ENCODE measurements at regions not wholly inside any gene's neighbourhood (a gene's known extent, or its start where the extent isn't known, plus 50 kb on each side); places are given as distances from the start of the nearest gene placed in this dataset.
"Not testable (repeated sequence)": the region's sequence is repeated elsewhere in the genome, so short reads cannot be mapped to it uniquely, and the experiment has no call there.

- no peak for DNase-seq
- Histone ChIP-seq H3K9ac (ENCODE audit: low read length in 3 of 3) (no peak overlapping the region), H3K4me3 (ENCODE audit: low read length in 3 of 3) (no peak overlapping the region), H3K27me3 (ENCODE audit: control insufficient read depth, insufficient read depth, low read length) (no peaks in the 10 kb centered on the region), H3K9me3 (ENCODE audit: control insufficient read depth in 2 of 3, insufficient read depth in 1 of 3, low read length in 3 of 3) (peaks cover 2 to 6% (median 5%) of the 10 kb centered on the region in 3 donors), H3K36me3 (ENCODE audit: control insufficient read depth in 2 of 3, insufficient read depth in 3 of 3, low read length in 3 of 3) (no peaks in the 10 kb centered on the region), H3K4me1 (ENCODE audit: control insufficient read depth in 2 of 3, insufficient read depth in 2 of 3, low read depth in 1 of 3, low read length in 3 of 3) (no peaks in the 10 kb centered on the region), H3K27ac (ENCODE audit: low read depth in 2 of 2, low read length in 2 of 2) (no peak overlapping the region)
- FAIRE-seq: no peak
- intact Hi-C loops (cut with DNase I): no loop called here
- TF ChIP-seq, protein P1, sequence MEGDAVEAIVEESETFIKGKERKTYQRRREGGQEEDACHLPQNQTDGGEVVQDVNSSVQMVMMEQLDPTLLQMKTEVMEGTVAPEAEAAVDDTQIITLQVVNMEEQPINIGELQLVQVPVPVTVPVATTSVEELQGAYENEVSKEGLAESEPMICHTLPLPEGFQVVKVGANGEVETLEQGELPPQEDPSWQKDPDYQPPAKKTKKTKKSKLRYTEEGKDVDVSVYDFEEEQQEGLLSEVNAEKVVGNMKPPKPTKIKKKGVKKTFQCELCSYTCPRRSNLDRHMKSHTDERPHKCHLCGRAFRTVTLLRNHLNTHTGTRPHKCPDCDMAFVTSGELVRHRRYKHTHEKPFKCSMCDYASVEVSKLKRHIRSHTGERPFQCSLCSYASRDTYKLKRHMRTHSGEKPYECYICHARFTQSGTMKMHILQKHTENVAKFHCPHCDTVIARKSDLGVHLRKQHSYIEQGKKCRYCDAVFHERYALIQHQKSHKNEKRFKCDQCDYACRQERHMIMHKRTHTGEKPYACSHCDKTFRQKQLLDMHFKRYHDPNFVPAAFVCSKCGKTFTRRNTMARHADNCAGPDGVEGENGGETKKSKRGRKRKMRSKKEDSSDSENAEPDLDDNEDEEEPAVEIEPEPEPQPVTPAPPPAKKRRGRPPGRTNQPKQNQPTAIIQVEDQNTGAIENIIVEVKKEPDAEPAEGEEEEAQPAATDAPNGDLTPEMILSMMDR (IDR thresholded peaks at IDR 0.05; ENCODE audit: borderline replicate concordance, extremely low read depth, insufficient read depth): no peak
These were observed 176.8 kb downstream of the ZNF737 start for GRCh38 chr19:20388706-20389225.

- FAIRE-seq (no peak), DNase-seq (no peak)
- Histone ChIP-seq H3K4me3 (ENCODE audit: low read length in 3 of 3) (no peak overlapping the region), H3K9me3 (ENCODE audit: control insufficient read depth in 2 of 3, insufficient read depth in 1 of 3, low read length in 3 of 3) (peaks cover 0 to 2% (median 0%) of the 10 kb centered on the region in 3 donors), H3K36me3 (ENCODE audit: control insufficient read depth in 2 of 3, insufficient read depth in 3 of 3, low read length in 3 of 3) (no peaks in the 10 kb centered on the region), H3K27me3 (ENCODE audit: control insufficient read depth, insufficient read depth, low read length) (no peaks in the 10 kb centered on the region), H3K27ac (ENCODE audit: low read depth in 2 of 2, low read length in 2 of 2) (no peak overlapping the region), H3K9ac (ENCODE audit: low read length in 3 of 3) (no peak overlapping the region), H3K4me1 (ENCODE audit: control insufficient read depth in 2 of 3, insufficient read depth in 2 of 3, low read depth in 1 of 3, low read length in 3 of 3) (no peaks in the 10 kb centered on the region)
- intact Hi-C loops (cut with DNase I): no loop called here
- TF ChIP-seq, protein P1 (IDR thresholded peaks at IDR 0.05; ENCODE audit: borderline replicate concordance, extremely low read depth, insufficient read depth): no peak
These were observed 180.5 kb downstream of the ZNF737 start for GRCh38 chr19:20385061-20385460.

DNA sequence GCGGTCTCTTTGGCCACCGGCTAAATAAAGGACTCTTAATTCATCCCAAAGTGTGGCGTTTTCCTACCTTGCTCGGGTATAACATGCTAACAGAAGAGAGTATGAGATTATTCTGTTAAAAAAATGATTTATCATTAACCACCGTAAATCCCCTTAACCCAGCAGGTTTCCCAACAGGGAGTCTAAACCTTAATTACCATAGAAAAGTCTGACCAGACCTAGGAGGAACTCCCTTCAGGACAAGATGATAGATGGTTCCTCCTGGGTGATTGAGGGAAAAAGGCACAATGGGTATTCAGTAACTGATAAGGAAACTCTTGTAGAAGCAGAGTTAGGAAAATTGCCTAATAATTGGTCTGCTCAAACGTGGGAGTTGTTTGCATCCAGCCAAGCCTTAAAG, 193.7 kb downstream of the ZNF737 start:
- Histone ChIP-seq H3K27me3 (ENCODE audit: control insufficient read depth, insufficient read depth, low read length) (no peaks in the 10 kb centered on the region), H3K36me3 (ENCODE audit: control insufficient read depth in 2 of 3, insufficient read depth in 3 of 3, low read length in 3 of 3) (no peaks in the 10 kb centered on the region), H3K9me3 (ENCODE audit: control insufficient read depth in 2 of 3, insufficient read depth in 1 of 3, low read length in 3 of 3) (peaks cover 0 to 2% (median 0%) of the 10 kb centered on the region in 3 donors), H3K9ac (ENCODE audit: low read length in 3 of 3) (no peak overlapping the region), H3K4me3 (ENCODE audit: low read length in 3 of 3) (no peak overlapping the region), H3K27ac (ENCODE audit: low read depth in 2 of 2, low read length in 2 of 2) (no peak overlapping the region), H3K4me1 (ENCODE audit: control insufficient read depth in 2 of 3, insufficient read depth in 2 of 3, low read depth in 1 of 3, low read length in 3 of 3) (peaks cover 0 to 3% (median 0%) of the 10 kb centered on the region in 3 donors)
- DNase-seq (no peak), FAIRE-seq (no peak)
- intact Hi-C loops (cut with DNase I): no loop called here
- TF ChIP-seq, protein P1 (IDR thresholded peaks at IDR 0.05; ENCODE audit: borderline replicate concordance, extremely low read depth, insufficient read depth): no peak

- intact Hi-C loops (cut with DNase I); H3K4me1 ChIP-seq (ENCODE audit: control insufficient read depth in 2 of 3, insufficient read depth in 2 of 3, low read depth in 1 of 3, low read length in 3 of 3); H3K27me3 ChIP-seq (ENCODE audit: control insufficient read depth, insufficient read depth, low read length); H3K4me3 ChIP-seq (ENCODE audit: low read length in 3 of 3); H3K9me3 ChIP-seq (ENCODE audit: control insufficient read depth in 2 of 3, insufficient read depth in 1 of 3, low read length in 3 of 3); H3K27ac ChIP-seq (ENCODE audit: low read depth in 2 of 2, low read length in 2 of 2); H3K36me3 ChIP-seq (ENCODE audit: control insufficient read depth in 2 of 3, insufficient read depth in 3 of 3, low read length in 3 of 3); H3K9ac ChIP-seq (ENCODE audit: low read length in 3 of 3); FAIRE-seq: not testable (repeated sequence)
- peak in 2 of 5 donors; percentile 17 to 34 for DNase-seq
These were observed 194.3 kb downstream of the ZNF737 start for GRCh38 chr19:20371304-20371703.

All from kidney (tissue), 13 donors.